ENCODE measurements at regions not wholly inside any gene's neighbourhood (a gene's known extent, or its start where the extent isn't known, plus 50 kb on each side); places are given as distances from the start of the nearest gene placed in this dataset.

- Histone ChIP-seq H3K4me3 (no peak overlapping the region), H3K36me3 (no peaks in the 10 kb centered on the region), H3K79me2 (ENCODE audit: low read depth) (no peaks in the 10 kb centered on the region), H4K20me1 (ENCODE audit: low read depth) (no peaks in the 10 kb centered on the region), H3K27me3 (no peaks in the 10 kb centered on the region), H3K9ac (no peak overlapping the region), H3K9me3 (ENCODE audit: low read depth) (no peaks in the 10 kb centered on the region), H3K4me1 (no peaks in the 10 kb centered on the region), H3K27ac (no peak overlapping the region), H3K4me2 (no peak overlapping the region), H3F3A (ENCODE audit: low read depth) (no peaks in the 10 kb centered on the region), H2AFZ (replicated peaks) (no peak overlapping the region)
- no peak overlapping the region for H3K27ac Mint-ChIP-seq
- H3K4me3 Mint-ChIP-seq, result no peak overlapping the region
- H3K9me3 Mint-ChIP-seq, result no peaks in the 10 kb centered on the region
- no peak for DNase-seq (ENCODE audit: low spot score)
- peaks cover 7% of the 10 kb centered on the region for H3K4me1 Mint-ChIP-seq
- H3K27me3 Mint-ChIP-seq (ENCODE audit: insufficient read depth, low read depth), result no peaks in the 10 kb centered on the region
- TF ChIP-seq CTCF (IDR thresholded peaks at IDR 0.05) (no peak), EZH2 (IDR thresholded peaks at IDR 0.05) (no peak), EZH2phosphoT487 (IDR thresholded peaks at IDR 0.05) (no peak)
- no peaks in the 10 kb centered on the region for H3K36me3 Mint-ChIP-seq
Observed at GRCh38 chr9:81465468-81466011, 223.8 kb downstream of the TLE1 start.

- Mint-ChIP-seq H3K9me3 (peaks cover 10% of the 10 kb centered on the region), H3K36me3 (no peaks in the 10 kb centered on the region), H3K4me1 (peaks cover 7% of the 10 kb centered on the region), H3K4me3 (no peak overlapping the region), H3K27me3 (ENCODE audit: insufficient read depth, low read depth) (no peaks in the 10 kb centered on the region), H3K27ac (no peak overlapping the region)
- Histone ChIP-seq H3K36me3 (no peaks in the 10 kb centered on the region), H3K4me2 (no peak overlapping the region), H3K4me1 (no peaks in the 10 kb centered on the region), H4K20me1 (ENCODE audit: low read depth) (no peaks in the 10 kb centered on the region), H3K9me3 (ENCODE audit: low read depth) (no peaks in the 10 kb centered on the region), H2AFZ (replicated peaks) (no peak overlapping the region), H3K27ac (no peak overlapping the region), H3F3A (ENCODE audit: low read depth) (no peaks in the 10 kb centered on the region), H3K79me2 (ENCODE audit: low read depth) (no peaks in the 10 kb centered on the region), H3K4me3 (no peak overlapping the region), H3K9ac (no peak overlapping the region), H3K27me3 (no peaks in the 10 kb centered on the region)
- no peak for DNase-seq (ENCODE audit: low spot score)
- TF ChIP-seq CTCF (IDR thresholded peaks at IDR 0.05) (no peak), EZH2 (IDR thresholded peaks at IDR 0.05) (no peak), EZH2phosphoT487 (IDR thresholded peaks at IDR 0.05) (no peak)
Observed at GRCh38 chr9:81462801-81463200, 226.5 kb downstream of the TLE1 start.

- no peak overlapping the region for H3K4me3 Mint-ChIP-seq
- H3K27me3 ChIP-seq, result no peaks in the 10 kb centered on the region
- DNase-seq (ENCODE audit: low spot score), result no peak
- TF ChIP-seq CTCF (IDR thresholded peaks at IDR 0.05), result no peak
- TF ChIP-seq EZH2 (IDR thresholded peaks at IDR 0.05), result no peak
- no peak for TF ChIP-seq EZH2phosphoT487 (IDR thresholded peaks at IDR 0.05)
- H3K79me2 ChIP-seq (ENCODE audit: low read depth), result no peaks in the 10 kb centered on the region
- peaks cover 7% of the 10 kb centered on the region for H3K4me1 Mint-ChIP-seq
- H3K4me2 ChIP-seq, result no peak overlapping the region
- no peaks in the 10 kb centered on the region for H3K27me3 Mint-ChIP-seq (ENCODE audit: insufficient read depth, low read depth)
- no peaks in the 10 kb centered on the region for H3K36me3 ChIP-seq
- no peak overlapping the region for H2AFZ ChIP-seq (replicated peaks)
- no peak overlapping the region for H3K4me3 ChIP-seq
- no peaks in the 10 kb centered on the region for H3K4me1 ChIP-seq
- no peaks in the 10 kb centered on the region for H3F3A ChIP-seq (ENCODE audit: low read depth)
- H3K9ac ChIP-seq, result no peak overlapping the region
- no peak overlapping the region for H3K27ac ChIP-seq
- no peaks in the 10 kb centered on the region for H4K20me1 ChIP-seq (ENCODE audit: low read depth)
- no peak overlapping the region for H3K27ac Mint-ChIP-seq
- no peaks in the 10 kb centered on the region for H3K36me3 Mint-ChIP-seq
- peaks cover 10% of the 10 kb centered on the region for H3K9me3 Mint-ChIP-seq
- H3K9me3 ChIP-seq (ENCODE audit: low read depth), result no peaks in the 10 kb centered on the region
Observed at GRCh38 chr9:81461196-81461595, 228.2 kb downstream of the TLE1 start.

All from neural progenitor cell (in vitro differentiated cells).